Astrocyte of the spinal cord (primary cell): ENCODE measurements at regions not wholly inside any gene's neighbourhood (a gene's known extent, or its start where the extent isn't known, plus 50 kb on each side); places are given as distances from the start of the nearest gene placed in this dataset.
A peak's percentile ranks its signal among the peaks of the same experiment; 100 is the strongest.

ENCODE experiments used
- DNase-seq: peaks from one replicate; pipeline ENCODE4 v3.0.0; 2011; ENCODE audit warnings: low read depth, low spot score
- H3K4me3 ChIP-seq: 2 replicates; pipeline ENCODE4 v1.5.1; 2011; ENCODE audit warnings: low read depth, mild to moderate bottlenecking, low read length, moderate library complexity
- in situ Hi-C: cut with HindIII; loops from 2 replicates; pipeline ENCODE4 v1.10.0; 2017; ENCODE audit warnings: low sequenced_read_pairs
- TF ChIP-seq, protein P1 (sequence below): IDR thresholded peaks from 2 replicates; pipeline ENCODE4 v1.5.1; 2012; ENCODE audit warnings: low read depth, mild to moderate bottlenecking, low read length, inconsistent platforms

DNA sequence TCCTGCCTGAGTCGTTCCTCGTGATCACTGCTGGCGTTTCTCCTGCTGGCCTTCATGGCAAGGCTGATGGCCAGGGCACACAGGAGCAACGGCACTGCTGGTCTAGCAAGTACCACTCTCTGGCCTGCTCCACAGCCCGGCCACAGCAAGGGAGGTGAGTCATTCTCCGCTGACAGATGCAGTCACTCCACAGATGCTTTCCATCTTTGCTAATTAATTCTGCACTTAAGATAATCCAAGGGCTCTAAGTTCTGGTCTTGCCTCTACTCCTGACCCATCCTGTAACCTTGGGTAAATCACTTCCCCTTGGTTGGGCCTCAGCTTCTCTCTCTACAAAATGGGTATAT is 244.4 kb downstream of the RPS24 start:
- TF ChIP-seq, protein P1, sequence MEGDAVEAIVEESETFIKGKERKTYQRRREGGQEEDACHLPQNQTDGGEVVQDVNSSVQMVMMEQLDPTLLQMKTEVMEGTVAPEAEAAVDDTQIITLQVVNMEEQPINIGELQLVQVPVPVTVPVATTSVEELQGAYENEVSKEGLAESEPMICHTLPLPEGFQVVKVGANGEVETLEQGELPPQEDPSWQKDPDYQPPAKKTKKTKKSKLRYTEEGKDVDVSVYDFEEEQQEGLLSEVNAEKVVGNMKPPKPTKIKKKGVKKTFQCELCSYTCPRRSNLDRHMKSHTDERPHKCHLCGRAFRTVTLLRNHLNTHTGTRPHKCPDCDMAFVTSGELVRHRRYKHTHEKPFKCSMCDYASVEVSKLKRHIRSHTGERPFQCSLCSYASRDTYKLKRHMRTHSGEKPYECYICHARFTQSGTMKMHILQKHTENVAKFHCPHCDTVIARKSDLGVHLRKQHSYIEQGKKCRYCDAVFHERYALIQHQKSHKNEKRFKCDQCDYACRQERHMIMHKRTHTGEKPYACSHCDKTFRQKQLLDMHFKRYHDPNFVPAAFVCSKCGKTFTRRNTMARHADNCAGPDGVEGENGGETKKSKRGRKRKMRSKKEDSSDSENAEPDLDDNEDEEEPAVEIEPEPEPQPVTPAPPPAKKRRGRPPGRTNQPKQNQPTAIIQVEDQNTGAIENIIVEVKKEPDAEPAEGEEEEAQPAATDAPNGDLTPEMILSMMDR: no peak
- H3K4me3 ChIP-seq: no peak overlapping the region
- DNase-seq: peak; percentile 30
- in situ Hi-C loops: no loop called here

DNA sequence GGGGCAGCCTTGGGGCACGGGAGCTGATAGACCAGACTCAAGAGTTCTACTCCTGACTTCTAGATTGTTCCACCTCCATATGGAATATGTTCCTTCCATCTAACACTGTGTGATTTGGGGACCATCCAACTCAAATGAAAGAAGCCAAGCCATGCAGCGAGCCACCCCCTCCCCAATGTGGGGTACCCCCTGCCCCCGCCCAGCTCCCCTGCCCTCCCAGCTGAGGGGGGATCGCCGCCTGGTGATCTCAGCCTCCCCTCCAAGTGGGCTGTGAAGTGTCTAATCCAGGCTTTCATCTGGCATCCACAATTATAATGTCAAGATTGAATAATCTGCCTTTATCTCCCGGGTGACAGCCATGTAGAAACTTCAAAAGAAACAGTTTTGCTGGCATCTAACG is 246.1 kb downstream of the RPS24 start:
- no peak for DNase-seq
- TF ChIP-seq, protein P1: no peak
- no peak overlapping the region for H3K4me3 ChIP-seq
- in situ Hi-C loops: no loop called here

DNA sequence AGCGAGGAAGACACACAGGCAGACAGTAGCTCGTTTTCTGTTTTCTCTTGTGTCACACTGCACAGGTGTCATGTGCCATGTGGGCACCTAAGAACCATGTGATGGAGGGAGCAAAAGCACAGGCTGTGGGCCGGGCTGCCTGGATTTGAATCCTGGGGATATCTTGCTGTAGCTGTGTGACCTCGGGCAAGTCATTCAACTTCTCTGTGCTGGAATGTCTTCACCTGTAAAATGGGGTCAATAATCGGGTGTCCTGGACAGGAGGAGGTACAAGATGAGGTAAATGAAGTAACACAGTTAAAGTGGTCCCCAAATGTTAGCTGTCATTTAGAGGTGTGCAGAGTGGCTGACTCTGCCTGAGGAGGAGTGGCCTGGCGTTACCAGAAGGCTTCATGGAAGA is 246.9 kb downstream of the RPS24 start:
- TF ChIP-seq, protein P1: no peak
- no peak for DNase-seq
- no peak overlapping the region for H3K4me3 ChIP-seq
- in situ Hi-C loops: no loop called here

DNA sequence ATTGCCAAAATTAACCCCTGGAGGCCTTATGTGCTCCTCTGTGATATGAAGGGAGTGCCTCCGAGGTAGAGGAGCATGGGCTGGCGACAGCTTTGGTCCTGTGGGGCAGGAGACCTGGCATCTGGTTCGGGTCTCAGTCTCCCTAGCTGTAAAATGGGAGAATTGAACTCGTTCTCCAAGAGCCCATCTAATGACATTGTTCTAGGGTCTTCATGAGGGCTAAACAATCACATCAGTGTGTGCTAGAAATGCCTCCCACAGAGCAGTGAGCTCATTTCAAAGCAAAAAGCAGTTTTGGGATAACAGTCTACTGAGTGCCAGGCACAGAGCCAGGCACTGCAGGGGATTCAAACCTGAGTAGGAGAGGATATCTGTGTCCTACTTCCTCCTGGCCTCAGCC is 248.0 kb downstream of the RPS24 start:
- TF ChIP-seq, protein P1: no peak
- in situ Hi-C loops: no loop called here
- H3K4me3 ChIP-seq: no peak overlapping the region
- no peak for DNase-seq

DNA sequence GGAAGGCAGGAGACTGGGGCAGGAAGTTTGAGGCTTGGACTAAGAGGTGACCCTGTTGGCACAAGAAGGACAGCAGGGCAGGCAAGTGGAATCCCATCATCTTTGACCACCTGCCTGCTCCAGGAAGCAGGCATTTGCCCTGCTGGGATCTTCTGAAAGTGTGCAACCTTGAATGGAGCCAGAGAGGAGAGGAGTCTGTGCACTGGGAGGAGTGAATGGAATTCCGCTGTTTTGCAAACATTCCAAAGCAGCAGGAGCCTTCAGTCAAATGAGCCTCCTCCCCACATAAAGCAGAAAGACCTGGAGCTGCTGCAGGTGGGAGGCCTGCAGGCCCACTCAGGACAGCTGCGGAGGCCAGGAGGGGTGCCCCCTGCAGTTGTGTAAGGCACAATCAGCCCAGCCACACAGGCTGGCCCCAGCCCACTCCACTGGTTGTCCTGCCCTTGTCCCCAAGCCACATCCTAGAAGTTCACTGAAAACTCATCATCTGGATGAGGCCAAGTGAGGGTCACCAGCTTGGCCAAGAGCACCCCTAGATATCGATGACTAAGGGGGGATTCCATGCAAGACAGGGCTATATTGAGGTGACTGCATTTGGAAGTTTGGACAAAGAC is 249.5 kb downstream of the RPS24 start:
- in situ Hi-C loops: no loop called here
- TF ChIP-seq, protein P1: no peak
- no peak overlapping the region for H3K4me3 ChIP-seq
- no peak for DNase-seq

DNA sequence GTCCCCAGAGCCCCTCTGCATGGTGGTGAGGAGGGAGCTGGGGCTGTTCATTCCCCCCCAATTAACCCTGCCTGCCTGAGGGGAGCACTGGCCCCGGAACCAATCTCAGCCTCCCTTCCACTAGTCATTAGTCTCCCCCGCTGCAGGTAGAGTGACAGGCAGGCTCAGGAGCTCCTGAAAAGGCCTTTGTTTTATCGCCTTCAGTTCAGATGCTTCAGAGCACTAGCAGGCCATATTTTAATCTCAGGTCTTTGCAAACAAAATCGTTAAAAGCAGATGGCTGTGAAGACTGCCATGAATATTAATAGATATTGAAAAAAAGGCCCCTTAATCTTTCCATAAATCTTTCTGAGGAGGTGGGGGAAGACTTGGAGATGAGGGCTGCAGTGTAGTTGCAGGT is 250.7 kb downstream of the RPS24 start:
- in situ Hi-C loops: no loop called here
- no peak overlapping the region for H3K4me3 ChIP-seq
- TF ChIP-seq, protein P1: no peak
- DNase-seq: no peak

DNA sequence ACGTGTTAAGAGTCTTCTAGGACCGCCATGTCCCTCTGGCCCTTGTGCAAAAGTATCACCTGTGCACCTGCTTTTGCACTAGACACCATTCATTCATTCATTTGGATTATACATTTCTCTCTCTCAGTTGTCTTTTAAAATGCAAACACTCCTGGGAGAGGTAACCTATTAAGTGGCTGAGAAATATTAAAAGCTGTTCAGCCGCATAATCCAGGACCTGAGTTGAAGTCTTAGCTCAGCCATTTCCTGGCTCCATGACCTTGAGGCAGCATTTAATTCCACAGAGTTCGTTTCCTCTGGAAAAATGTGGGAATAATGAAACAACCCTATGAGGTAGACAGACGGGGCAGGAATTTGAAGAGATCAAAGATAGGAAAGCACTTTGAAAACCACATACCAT is 251.6 kb downstream of the RPS24 start:
- in situ Hi-C loops: no loop called here
- TF ChIP-seq, protein P1: no peak
- no peak for DNase-seq
- no peak overlapping the region for H3K4me3 ChIP-seq
